ENCODE measurements at regions not wholly inside any gene's neighbourhood (a gene's known extent, or its start where the extent isn't known, plus 50 kb on each side); places are given as distances from the start of the nearest gene placed in this dataset.
"Not testable (repeated sequence)": the region's sequence is repeated elsewhere in the genome, so short reads cannot be mapped to it uniquely, and the experiment has no call there.

GRCh38 chr2:145519254-145519653, 999.3 kb upstream of the ZEB2 start:
- TF ChIP-seq CTCF (IDR thresholded peaks at IDR 0.05; ENCODE audit: insufficient read depth, low read length); SPI1 (IDR thresholded peaks at IDR 0.05; ENCODE audit: borderline replicate concordance, low read depth); REST (IDR thresholded peaks at IDR 0.05; ENCODE audit: insufficient replicate concordance, low read depth); GABPA (IDR thresholded peaks at IDR 0.05; ENCODE audit: low read depth); POLR2AphosphoS5 (IDR thresholded peaks at IDR 0.05; ENCODE audit: low read depth): not testable (repeated sequence)

Data from HL-60 (cell line).